H1 (cell line): ENCODE measurements at regions not wholly inside any gene's neighbourhood (a gene's known extent, or its start where the extent isn't known, plus 50 kb on each side); places are given as distances from the start of the nearest gene placed in this dataset.

Experiments used
- CTCF ChIA-PET: fragments of 300-600 bp; sonication (Branson Sonifier 250); formaldehyde crosslinking; loops from one replicate; lab custom pipeline; 2021; ENCODE audit not compliant: partially characterized antibody; lab: Charles Lee
- POLR2A ChIA-PET: fragments of 300-600 bp; sonication (Branson Sonifier 250); formaldehyde crosslinking; loops from one replicate; lab custom pipeline; 2021; ENCODE audit warnings: inconsistent platforms; ENCODE audit not compliant: partially characterized antibody; lab: Charles Lee
- DNase-seq, 2 experiments: peaks; one replicate each; pipeline versions ENCODE4 v3.0.0 to v3.0.0-alpha.2; 2010 to 2022; ENCODE audit warnings: low spot score in 2 of 2, low read depth in 1 of 2, mixed read lengths in 1 of 2
- FAIRE-seq: peaks from 2 replicates; lab custom pipeline; 2011; peaks lifted over from hg19 to GRCh38; lab: Jason Lieb, UNC
- H2AFZ ChIP-seq: 2 replicates; pipeline ENCODE4 v1.8.1; 2012; ENCODE audit warnings: low read length, inconsistent platforms
- H2AK5ac ChIP-seq: 2 replicates; pipeline ENCODE4 v1.6.1; 2013; ENCODE audit warnings: low read depth, low read length
- H2BK120ac ChIP-seq: replicated peaks from 2 replicates; pipeline ENCODE3; 2013; ENCODE audit warnings: low read depth, low read length, inconsistent platforms
- H2BK12ac ChIP-seq: 2 replicates; pipeline ENCODE4 v1.6.1; 2013; ENCODE audit warnings: low read depth, low read length
- H2BK15ac ChIP-seq: 2 replicates; pipeline ENCODE4 v1.6.1; 2013; ENCODE audit warnings: low read length
- H2BK20ac ChIP-seq: 2 replicates; pipeline ENCODE4 v1.6.1; 2013; ENCODE audit warnings: low read length
- H2BK5ac ChIP-seq: 2 replicates; pipeline ENCODE4 v1.6.1; 2013; ENCODE audit warnings: low read depth, low read length
- H3K14ac ChIP-seq: 2 replicates; pipeline ENCODE4 v1.6.1; 2013; ENCODE audit warnings: inconsistent platforms; ENCODE audit not compliant: insufficient read length
- H3K18ac ChIP-seq: 2 replicates; pipeline ENCODE4 v1.6.1; 2013; ENCODE audit warnings: low read length; ENCODE audit errors: extremely low read depth
- H3K23ac ChIP-seq: 2 replicates; pipeline ENCODE4 v1.6.1; 2013; ENCODE audit warnings: inconsistent platforms; ENCODE audit not compliant: insufficient read length
- H3K23me2 ChIP-seq: 2 replicates; pipeline ENCODE4 v1.6.1; 2013; ENCODE audit warnings: low read depth, low read length
- H3K27ac ChIP-seq: 2 replicates; pipeline ENCODE4 v1.6.1; 2011; ENCODE audit warnings: low read depth, low read length, inconsistent platforms
- H3K27me3 ChIP-seq, 4 experiments: replicated peaks in 1 of 4; 1 replicate in 1 of 4; 2 replicates in 3 of 4; pipeline versions ENCODE4 v1.6.1 to v1.8.1; 2011 to 2013; ENCODE audit warnings: low read length in 3 of 4, mild to moderate bottlenecking in 3 of 4, inconsistent platforms in 2 of 4, mixed read lengths in 2 of 4, moderate library complexity in 1 of 4; ENCODE audit not compliant: control insufficient read depth in 3 of 4, insufficient read depth in 3 of 4; ENCODE audit errors: extremely low read depth in 1 of 4
- H3K36me3 ChIP-seq, 4 experiments: 2 replicates each; pipeline versions ENCODE4 v1.6.1 to v1.8.1; 2011 to 2013; ENCODE audit warnings: mild to moderate bottlenecking in 4 of 4, low read length in 3 of 4, moderate library complexity in 2 of 4, control low read depth in 1 of 4, inconsistent platforms in 1 of 4; ENCODE audit not compliant: insufficient read depth in 4 of 4, control insufficient read depth in 2 of 4
- H3K4ac ChIP-seq: replicated peaks from 2 replicates; pipeline ENCODE3; 2013; ENCODE audit warnings: low read length, low read depth, mixed read lengths, inconsistent platforms; ENCODE audit not compliant: insufficient read length
- H3K4me1 ChIP-seq, 4 experiments: replicated peaks in 1 of 4; 1 replicate in 1 of 4; 2 replicates in 3 of 4; pipeline versions ENCODE4 v1.6.1 to v1.8.1; 2011 to 2013; ENCODE audit warnings: low read length in 3 of 4, inconsistent platforms in 2 of 4, mixed read lengths in 1 of 4; ENCODE audit not compliant: insufficient read depth in 4 of 4, control insufficient read depth in 3 of 4
- H3K4me2 ChIP-seq, 2 experiments: 2 replicates each; pipeline versions ENCODE4 v1.6.1 to v1.8.1; 2011 to 2013; ENCODE audit warnings: low read depth in 2 of 2, low read length in 2 of 2, control low read depth in 1 of 2, inconsistent platforms in 1 of 2, mild to moderate bottlenecking in 1 of 2; ENCODE audit not compliant: insufficient read depth in 1 of 2
- H3K4me3 ChIP-seq, 4 experiments: fragments of 200-600, 300-600 bp in 1 of 4; sonication (generic), shearing (Covaris generic), sonication (Bioruptor Twin) in 1 of 4; 2 replicates each; pipeline versions ENCODE4 v1.5.1 to v1.8.1; 2011 to 2016; ENCODE audit warnings: low read length in 4 of 4, low read depth in 3 of 4, control low read depth in 2 of 4, inconsistent platforms in 2 of 4, mild to moderate bottlenecking in 2 of 4, mixed read lengths in 1 of 4, moderate library complexity in 1 of 4; ENCODE audit not compliant: insufficient read depth in 2 of 4; ENCODE audit errors: extremely low read depth in 1 of 4
- H3K56ac ChIP-seq: replicated peaks from 2 replicates; pipeline ENCODE3; 2013; ENCODE audit warnings: low read depth, mild to moderate bottlenecking, mixed read lengths, low read length, inconsistent platforms; ENCODE audit not compliant: insufficient read length
- H3K79me1 ChIP-seq: 2 replicates; pipeline ENCODE4 v1.6.1; 2013; ENCODE audit warnings: low read depth, low read length, control low read depth
- H3K79me2 ChIP-seq, 2 experiments: 2 replicates each; pipeline versions ENCODE4 v1.6.1 to v1.8.1; 2012 to 2013; ENCODE audit warnings: low read length in 2 of 2, mild to moderate bottlenecking in 2 of 2, inconsistent platforms in 1 of 2; ENCODE audit not compliant: insufficient read depth in 2 of 2, control insufficient read depth in 1 of 2
- H3K9ac ChIP-seq, 4 experiments: replicated peaks in 1 of 4; 1 replicate in 1 of 4; 2 replicates in 3 of 4; pipeline versions ENCODE4 v1.6.1 to v1.8.1; 2011 to 2013; ENCODE audit warnings: low read depth in 3 of 4, low read length in 3 of 4, control low read depth in 2 of 4, mild to moderate bottlenecking in 2 of 4, moderate library complexity in 2 of 4, inconsistent platforms in 1 of 4; ENCODE audit errors: extremely low read depth in 1 of 4
- H3K9me3 ChIP-seq, 2 experiments: 2 replicates each; pipeline versions ENCODE4 v1.6.1 to v1.8.1; 2012 to 2013; ENCODE audit warnings: mild to moderate bottlenecking in 2 of 2, moderate library complexity in 2 of 2, control low read depth in 1 of 2, inconsistent platforms in 1 of 2, low read depth in 1 of 2, low read length in 1 of 2, mixed read lengths in 1 of 2; ENCODE audit not compliant: insufficient read depth in 2 of 2
- H4K20me1 ChIP-seq, 2 experiments: replicated peaks in 1 of 2; 2 replicates each; pipeline versions ENCODE3 to v1.8.1; 2011 to 2013; ENCODE audit warnings: inconsistent platforms in 2 of 2, low read length in 2 of 2, mild to moderate bottlenecking in 1 of 2; ENCODE audit not compliant: insufficient read depth in 2 of 2, control insufficient read depth in 1 of 2
- H4K5ac ChIP-seq: 2 replicates; pipeline ENCODE4 v1.6.1; 2013; ENCODE audit warnings: low read length, low read depth, mixed read lengths, inconsistent platforms; ENCODE audit not compliant: insufficient read length
- H4K8ac ChIP-seq: 2 replicates; pipeline ENCODE4 v1.8.0; 2013; ENCODE audit warnings: mild to moderate bottlenecking, moderate library complexity, low read length, inconsistent platforms; ENCODE audit not compliant: insufficient read depth; ENCODE audit errors: extremely low read depth
- H4K91ac ChIP-seq: replicated peaks from 2 replicates; pipeline ENCODE3; 2013; ENCODE audit warnings: low read length, mixed read lengths, inconsistent platforms; ENCODE audit not compliant: insufficient read length
- BACH1 ChIP-seq: IDR thresholded peaks from 2 replicates; pipeline ENCODE4 v1.6.1; 2012; ENCODE audit warnings: low read length, improper control_type of control experiment
- BCL11A ChIP-seq, 2 experiments: IDR thresholded peaks; one replicate each; pipeline ENCODE4 v1.6.1; 2011; ENCODE audit warnings: low read depth in 2 of 2, low read length in 2 of 2, mild to moderate bottlenecking in 2 of 2
- CHD1 ChIP-seq: IDR thresholded peaks from 2 replicates; pipeline ENCODE4 v1.6.1; 2012; ENCODE audit warnings: low read depth, low read length, improper control_type of control experiment
- EGR1 ChIP-seq: IDR thresholded peaks from 2 replicates; pipeline ENCODE4 v1.6.1; 2011; ENCODE audit warnings: low read depth, low read length, borderline replicate concordance
- SIRT6 ChIP-seq: IDR thresholded peaks from one replicate; pipeline ENCODE4 v1.7.1; 2012; ENCODE audit warnings: low read length, inconsistent platforms
- SIX5 ChIP-seq: IDR thresholded peaks from 2 replicates; pipeline ENCODE4 v1.6.1; 2011; ENCODE audit warnings: mild to moderate bottlenecking, low read depth, low read length
- SP4 ChIP-seq: IDR thresholded peaks from 2 replicates; pipeline ENCODE4 v1.6.1; 2012; ENCODE audit warnings: low read length, inconsistent platforms
- SUZ12 ChIP-seq: fragments of 200-600 bp; sonication (generic); IDR thresholded peaks from 2 replicates; pipeline ENCODE4 v1.6.1; 2012; ENCODE audit warnings: mild to moderate bottlenecking, inconsistent platforms, low read length, moderate library complexity, mixed read lengths
- TAF7 ChIP-seq: optimal IDR thresholded peaks from 2 replicates; pipeline ENCODE3; 2011; ENCODE audit warnings: low read depth, mild to moderate bottlenecking, inconsistent platforms, low read length, moderate library complexity, borderline replicate concordance
- TBP ChIP-seq: IDR thresholded peaks from 2 replicates; pipeline ENCODE4 v1.6.1; 2011; ENCODE audit warnings: low read depth, low read length, improper control_type of control experiment
- TEAD4 ChIP-seq: IDR thresholded peaks from 2 replicates; pipeline ENCODE4 v1.6.1; 2012; ENCODE audit warnings: low read depth, low read length, inconsistent platforms, mixed read lengths
- WGBS, 2 experiments: shearing (Covaris generic) in 1 of 2; methylation state at CpG; one replicate each; pipeline versions ENCODE4 v1.1.6 to v1.1.7; 2013 to 2015; ENCODE audit warnings: low lambda C conversion rate in 2 of 2, mixed read lengths in 2 of 2, inconsistent platforms in 1 of 2, low coverage in 1 of 2, missing lambda C conversion rate in 1 of 2; ENCODE audit not compliant: insufficient replicate concordance in 2 of 2, insufficient coverage in 1 of 2, insufficient read length in 1 of 2; ENCODE audit errors: extremely low coverage in 1 of 2, missing lambda C conversion rate in 1 of 2; 5-methylcytosine and 5-hydroxymethylcytosine counted together

DNA sequence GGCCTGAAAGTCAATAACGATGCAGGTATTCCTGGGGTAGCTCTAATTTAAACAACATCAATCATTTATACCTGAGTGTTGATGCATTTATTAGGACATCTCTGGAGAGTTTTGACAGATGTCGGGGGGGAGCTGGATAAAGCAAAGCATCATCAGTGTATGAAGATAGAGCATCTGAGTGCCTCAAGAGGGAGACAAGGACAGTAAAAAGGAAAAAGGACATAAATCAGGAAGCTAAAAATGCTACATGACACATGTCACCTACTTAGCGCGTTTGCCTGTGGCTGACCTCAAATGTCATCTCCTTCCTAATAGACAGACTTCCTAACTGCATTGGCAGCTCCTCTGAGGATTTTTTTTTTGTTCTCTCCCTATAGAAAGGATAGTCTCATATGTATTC lies 259.5 kb upstream of the PKP2 start:
- Histone ChIP-seq H4K5ac (no peak overlapping the region), H2AFZ (no peak overlapping the region), H3K4me3 (no peak overlapping the region), H3K4ac (no peak overlapping the region), H4K91ac (no peak overlapping the region), H3K9ac (no peak overlapping the region), H2BK12ac (no peak overlapping the region), H2BK120ac (no peak overlapping the region), H3K27ac (no peak overlapping the region), H2BK15ac (no peak overlapping the region), H3K18ac (no peak overlapping the region), H3K4me1 (no peaks in the 10 kb centered on the region), H3K23ac (no peak overlapping the region), H2AK5ac (no peak overlapping the region)
- CTCF ChIA-PET: interaction anchor here (0.6 kb wide), 1 partner anchor 785 kb away, joined by 3 read pairs; no protein-coding TSS in a partner anchor
- 87% methylated on average over 4 of the region's 4 CpGs; no CpG with 5 or more reads in 1 of the 2 experiments for WGBS, 2 experiments
- TF ChIP-seq TAF7 (no peak), SP4 (no peak), BACH1 (no peak), TEAD4 (no peak), CHD1 (no peak), BCL11A (IDR thresholded peaks at IDR 0.05; ENCODE audit: low read depth in 2 of 2, low read length in 2 of 2) (no peak), EGR1 (no peak), SIRT6 (no peak), TBP (no peak), SIX5 (no peak), SUZ12 (no peak)
- TF ChIP-seq, all 59 proteins: peak for 0
- POLR2A ChIA-PET: interaction anchor here (0.6 kb wide), 1 partner anchor 659 kb away, joined by 3 read pairs; no protein-coding TSS in a partner anchor
- Histone ChIP-seq H3K36me3 (no peaks in the 10 kb centered on the region), H3K23me2 (no peaks in the 10 kb centered on the region), H3K79me1 (no peaks in the 10 kb centered on the region), H3K27me3 (no peaks in the 10 kb centered on the region), H4K8ac (no peak overlapping the region), H2BK20ac (no peak overlapping the region), H2BK5ac (no peak overlapping the region), H3K56ac (no peak overlapping the region), H3K14ac (no peak overlapping the region), H3K9me3 (peaks cover 10 to 11% of the 10 kb centered on the region in 2 experiments), H4K20me1 (no peaks in the 10 kb centered on the region), H3K4me2 (no peak overlapping the region), H3K79me2 (no peaks in the 10 kb centered on the region)
- DNase-seq: no peak
- FAIRE-seq: no peak
